Neural cell (in vitro differentiated cells): ENCODE measurements at regions not wholly inside any gene's neighbourhood (a gene's known extent, or its start where the extent isn't known, plus 50 kb on each side); places are given as distances from the start of the nearest gene placed in this dataset.

Experiments
- H2AFZ ChIP-seq: fragments of 200-600, 300-800 bp; sonication (generic), shearing (Covaris generic); 2 replicates; pipeline ENCODE4 v1.6.0; 2014; ENCODE audit warnings: low read depth, mild to moderate bottlenecking, antibody characterized with exemption, low read length, moderate library complexity
- H3F3A ChIP-seq: fragments of 200-600 bp; shearing (Covaris generic); 2 replicates; pipeline ENCODE4 v1.6.1; 2016; ENCODE audit warnings: mild to moderate bottlenecking, moderate library complexity, mixed read lengths, antibody characterized with exemption, low read length; ENCODE audit not compliant: insufficient read depth, poor library complexity, severe bottlenecking
- H3K27ac ChIP-seq: fragments of 200-600, 300-800 bp; sonication (generic), shearing (Covaris generic); 2 replicates; pipeline ENCODE4 v1.5.1; 2014; ENCODE audit warnings: mild to moderate bottlenecking, low read length, moderate library complexity
- H3K27me3 ChIP-seq: fragments of 300-800, 200-600 bp; sonication (generic), shearing (Covaris generic); 2 replicates; pipeline ENCODE4 v1.6.0; 2014; ENCODE audit warnings: mild to moderate bottlenecking, low read depth, low read length, moderate library complexity; ENCODE audit not compliant: insufficient read depth
- H3K36me3 ChIP-seq: fragments of 300-800, 200-600 bp; sonication (generic), shearing (Covaris generic); 2 replicates; pipeline ENCODE4 v1.5.1; 2014; ENCODE audit warnings: mild to moderate bottlenecking, antibody characterized with exemption, low read length, moderate library complexity; ENCODE audit not compliant: insufficient read depth
- H3K4me2 ChIP-seq: fragments of 300-800, 200-600 bp; sonication (generic), shearing (Covaris generic); 2 replicates; pipeline ENCODE4 v1.6.0; 2014; ENCODE audit warnings: mild to moderate bottlenecking, low read length
- H3K4me3 ChIP-seq: fragments of 300-800, 200-600 bp; sonication (generic), shearing (Covaris generic); 2 replicates; pipeline ENCODE4 v1.5.1; 2014; ENCODE audit warnings: mild to moderate bottlenecking, low read length, moderate library complexity
- H3K79me2 ChIP-seq: fragments of 200-600 bp; shearing (Covaris generic); replicated peaks from 2 replicates; pipeline ENCODE4 v1.6.0; 2014; ENCODE audit warnings: mild to moderate bottlenecking, low read length, moderate library complexity; ENCODE audit not compliant: insufficient read depth
- H3K9ac ChIP-seq: fragments of 300-800, 200-600 bp; sonication (generic), shearing (Covaris generic); 2 replicates; pipeline ENCODE4 v1.6.1; 2016; ENCODE audit warnings: mild to moderate bottlenecking, low read length, mixed read lengths
- H3K9me2 ChIP-seq: fragments of 200-600 bp; shearing (Covaris generic); 2 replicates; pipeline ENCODE4 v1.6.1; 2016; ENCODE audit warnings: mild to moderate bottlenecking, low read length, mixed read lengths; ENCODE audit not compliant: insufficient read depth
- H3K9me3 ChIP-seq: fragments of 200-600, 300-800 bp; sonication (generic), shearing (Covaris generic); 2 replicates; pipeline ENCODE4 v1.6.1; 2016; ENCODE audit warnings: mild to moderate bottlenecking, mixed run types, low read length, moderate library complexity, mixed read lengths
- H4K20me1 ChIP-seq: fragments of 200-600 bp; shearing (Covaris generic); 2 replicates; pipeline ENCODE4 v1.6.1; 2016; ENCODE audit warnings: mild to moderate bottlenecking, mixed run types; ENCODE audit not compliant: insufficient read depth
- CTCF ChIP-seq: fragments of 450-650 bp; IDR thresholded peaks from 2 replicates; pipeline ENCODE4 v1.5.1; 2014; ENCODE audit warnings: antibody characterized with exemption, mild to moderate bottlenecking, moderate library complexity; ENCODE audit not compliant: poor library complexity, severe bottlenecking
- EP300 ChIP-seq: fragments of 450-650 bp; conservative IDR thresholded peaks from 2 replicates; pipeline ENCODE4 v1.6.1; 2014; ENCODE audit warnings: antibody characterized with exemption, mild to moderate bottlenecking, moderate library complexity; ENCODE audit not compliant: poor library complexity, severe bottlenecking
- EZH2 ChIP-seq: fragments of 200-600, 300-800 bp; shearing (Covaris generic), sonication (generic); IDR thresholded peaks from 2 replicates; pipeline ENCODE4 v1.6.1; 2014; ENCODE audit warnings: antibody characterized with exemption, low read length, borderline replicate concordance, mild to moderate bottlenecking; ENCODE audit not compliant: insufficient read depth, poor library complexity, severe bottlenecking
- MXI1 ChIP-seq: fragments of 450-650 bp; conservative IDR thresholded peaks from 2 replicates; pipeline ENCODE4 v1.6.1; 2014; ENCODE audit warnings: antibody characterized with exemption, mild to moderate bottlenecking; ENCODE audit not compliant: poor library complexity, severe bottlenecking
- POLR2AphosphoS5 ChIP-seq: IDR thresholded peaks from 2 replicates; pipeline ENCODE4 v1.6.1; 2012
- RAD21 ChIP-seq: fragments of 450-650 bp; conservative IDR thresholded peaks from 2 replicates; pipeline ENCODE4 v1.6.1; 2014; ENCODE audit warnings: antibody characterized with exemption, mild to moderate bottlenecking, moderate library complexity
- REST ChIP-seq: IDR thresholded peaks from 2 replicates; pipeline ENCODE4 v1.6.1; 2012; ENCODE audit warnings: borderline replicate concordance
- SMC3 ChIP-seq: fragments of 450-650 bp; conservative IDR thresholded peaks from 2 replicates; pipeline ENCODE4 v1.6.1; 2014; ENCODE audit warnings: antibody characterized with exemption, mild to moderate bottlenecking, moderate library complexity; ENCODE audit not compliant: poor library complexity
- TAF1 ChIP-seq: IDR thresholded peaks from 2 replicates; pipeline ENCODE4 v1.6.1; 2012; ENCODE audit warnings: low read depth

- Histone ChIP-seq H3K9me2 (no peaks in the 10 kb centered on the region), H4K20me1 (no peaks in the 10 kb centered on the region), H3K36me3 (no peaks in the 10 kb centered on the region), H3K27ac (no peak overlapping the region), H3F3A (no peaks in the 10 kb centered on the region), H3K27me3 (no peaks in the 10 kb centered on the region), H3K4me2 (no peak overlapping the region), H3K9ac (no peak overlapping the region), H2AFZ (no peak overlapping the region), H3K79me2 (no peaks in the 10 kb centered on the region), H3K9me3 (no peaks in the 10 kb centered on the region), H3K4me3 (no peak overlapping the region)
- TF ChIP-seq SMC3: no peak
- TF ChIP-seq CTCF: no peak
- TF ChIP-seq EZH2: no peak
- no peak for TF ChIP-seq EP300
- no peak for TF ChIP-seq REST
- no peak for TF ChIP-seq RAD21
- no peak for TF ChIP-seq TAF1
- no peak for TF ChIP-seq MXI1
- TF ChIP-seq POLR2AphosphoS5: no peak
Measured at GRCh38 chr9:129379886-129380285, 201.8 kb upstream of the IER5L start.

- Histone ChIP-seq H3K36me3 (no peaks in the 10 kb centered on the region), H3K9me2 (no peaks in the 10 kb centered on the region), H2AFZ (no peak overlapping the region), H3K4me2 (no peak overlapping the region), H3K9ac (no peak overlapping the region), H3K27me3 (no peaks in the 10 kb centered on the region), H4K20me1 (no peaks in the 10 kb centered on the region), H3K4me3 (no peak overlapping the region), H3F3A (no peaks in the 10 kb centered on the region), H3K9me3 (no peaks in the 10 kb centered on the region), H3K79me2 (no peaks in the 10 kb centered on the region), H3K27ac (no peak overlapping the region)
- no peak for TF ChIP-seq EZH2
- no peak for TF ChIP-seq EP300
Measured at GRCh38 chr9:129379181-129379836, 201.2 kb upstream of the IER5L start.
